RWPE2 (cell line): ENCODE measurements at regions not wholly inside any gene's neighbourhood (a gene's known extent, or its start where the extent isn't known, plus 50 kb on each side); places are given as distances from the start of the nearest gene placed in this dataset.

Experiments used
- ATAC-seq: fragments of 200-7000 bp; cut with Tn5 transposase; 3 replicates; pipeline ENCODE4 v1.9.1; 2021; ENCODE audit warnings: low read depth
- DNase-seq: peaks from one replicate; pipeline ENCODE4 v3.0.0-alpha.2; 2020; ENCODE audit warnings: low spot score
- H3K27ac ChIP-seq: fragments of 450-650 bp; 2 replicates; pipeline ENCODE4 v1.5.1; 2017; ENCODE audit warnings: mild to moderate bottlenecking; ENCODE audit not compliant: poor library complexity, severe bottlenecking
- H3K27me3 ChIP-seq: fragments of 250-450 bp; sonication (Bioruptor Pico); 2 replicates; pipeline ENCODE4 v1.5.1; 2021; ENCODE audit warnings: mild to moderate bottlenecking, moderate library complexity; ENCODE audit not compliant: insufficient read depth, poor library complexity, severe bottlenecking
- H3K36me3 ChIP-seq: fragments of 250-450 bp; sonication (Bioruptor Pico); 2 replicates; pipeline ENCODE4 v1.5.1; 2020; ENCODE audit warnings: low read depth, mild to moderate bottlenecking, moderate library complexity
- H3K4me1 ChIP-seq: fragments of 250-450 bp; sonication (Bioruptor Pico); 2 replicates; pipeline ENCODE4 v1.5.1; 2021; ENCODE audit warnings: mild to moderate bottlenecking, moderate library complexity; ENCODE audit not compliant: insufficient read depth, poor library complexity, severe bottlenecking
- H3K4me3 ChIP-seq: fragments of 250-450 bp; sonication (Bioruptor Pico); 2 replicates; pipeline ENCODE4 v1.5.1; 2021; ENCODE audit warnings: mild to moderate bottlenecking, moderate library complexity; ENCODE audit not compliant: severe bottlenecking
- H3K9me3 ChIP-seq: fragments of 250-450 bp; sonication (Bioruptor Pico); 2 replicates; pipeline ENCODE4 v1.5.1; 2021; ENCODE audit warnings: mild to moderate bottlenecking, moderate library complexity; ENCODE audit not compliant: severe bottlenecking
- CTCF ChIP-seq: fragments of 450-650 bp; IDR thresholded peaks from one replicate; pipeline ENCODE4 v1.5.1; 2017; ENCODE audit warnings: mild to moderate bottlenecking, moderate library complexity; ENCODE audit not compliant: poor library complexity, severe bottlenecking

- DNase-seq (no peak), ATAC-seq (no peak)
- TF ChIP-seq CTCF, result no peak
- H3K4me3 ChIP-seq, result no peak overlapping the region
- no peak overlapping the region for H3K27ac ChIP-seq
- no peaks in the 10 kb centered on the region for H3K9me3 ChIP-seq
- H3K36me3 ChIP-seq, result no peaks in the 10 kb centered on the region
- no peaks in the 10 kb centered on the region for H3K4me1 ChIP-seq
- H3K27me3 ChIP-seq, result no peaks in the 10 kb centered on the region
These were observed 755.7 kb upstream of the CELF4 start for GRCh38 chr18:38321262-38321661.

GRCh38 chr18:38318416-38318815 lies 752.8 kb upstream of the CELF4 start:
- no peaks in the 10 kb centered on the region for H3K36me3 ChIP-seq
- ATAC-seq, result no peak
- no peaks in the 10 kb centered on the region for H3K27me3 ChIP-seq
- H3K27ac ChIP-seq, result no peak overlapping the region
- no peak overlapping the region for H3K4me3 ChIP-seq
- no peak for DNase-seq
- no peaks in the 10 kb centered on the region for H3K9me3 ChIP-seq
- H3K4me1 ChIP-seq, result no peaks in the 10 kb centered on the region
- TF ChIP-seq CTCF, result no peak

- H3K36me3 ChIP-seq, result no peaks in the 10 kb centered on the region
- no peaks in the 10 kb centered on the region for H3K27me3 ChIP-seq
- no peak for TF ChIP-seq CTCF
- no peak for DNase-seq
- no peaks in the 10 kb centered on the region for H3K4me1 ChIP-seq
- no peak overlapping the region for H3K4me3 ChIP-seq
- ATAC-seq, result no peak
- H3K9me3 ChIP-seq, result no peaks in the 10 kb centered on the region
- H3K27ac ChIP-seq, result no peak overlapping the region
These were observed 748.2 kb upstream of the CELF4 start for GRCh38 chr18:38313831-38314230.

- TF ChIP-seq CTCF, result no peak
- no peaks in the 10 kb centered on the region for H3K36me3 ChIP-seq
- no peaks in the 10 kb centered on the region for H3K27me3 ChIP-seq
- H3K4me1 ChIP-seq, result no peaks in the 10 kb centered on the region
- no peaks in the 10 kb centered on the region for H3K9me3 ChIP-seq
- DNase-seq (no peak), ATAC-seq (no peak)
- H3K27ac ChIP-seq, result no peak overlapping the region
- no peak overlapping the region for H3K4me3 ChIP-seq
These were observed 746.9 kb upstream of the CELF4 start for GRCh38 chr18:38312532-38312931.

GRCh38 chr18:38310936-38311335 lies 745.3 kb upstream of the CELF4 start:
- Histone ChIP-seq H3K27ac (no peak overlapping the region), H3K4me1 (no peaks in the 10 kb centered on the region), H3K9me3 (no peaks in the 10 kb centered on the region), H3K36me3 (no peaks in the 10 kb centered on the region), H3K4me3 (no peak overlapping the region), H3K27me3 (no peaks in the 10 kb centered on the region)
- no peak for TF ChIP-seq CTCF
- ATAC-seq (no peak), DNase-seq (no peak)
